GM12864 (cell line): ENCODE measurements at regions not wholly inside any gene's neighbourhood (a gene's known extent, or its start where the extent isn't known, plus 50 kb on each side); places are given as distances from the start of the nearest gene placed in this dataset.

Experiments
- DNase-seq: peaks from one replicate; pipeline ENCODE4 v3.0.0-alpha.2; 2011; ENCODE audit warnings: low read depth
- H3K4me3 ChIP-seq: 2 replicates; pipeline ENCODE4 v1.5.1; 2011; ENCODE audit warnings: mild to moderate bottlenecking, low read depth, low read length, control low read depth
- TF ChIP-seq, protein P1 (sequence below): IDR thresholded peaks from 2 replicates; pipeline ENCODE4 v1.5.1; 2011; ENCODE audit warnings: low read depth, mild to moderate bottlenecking, moderate library complexity, low read length, control low read depth, inconsistent platforms; ENCODE audit errors: missing control alignments

DNA sequence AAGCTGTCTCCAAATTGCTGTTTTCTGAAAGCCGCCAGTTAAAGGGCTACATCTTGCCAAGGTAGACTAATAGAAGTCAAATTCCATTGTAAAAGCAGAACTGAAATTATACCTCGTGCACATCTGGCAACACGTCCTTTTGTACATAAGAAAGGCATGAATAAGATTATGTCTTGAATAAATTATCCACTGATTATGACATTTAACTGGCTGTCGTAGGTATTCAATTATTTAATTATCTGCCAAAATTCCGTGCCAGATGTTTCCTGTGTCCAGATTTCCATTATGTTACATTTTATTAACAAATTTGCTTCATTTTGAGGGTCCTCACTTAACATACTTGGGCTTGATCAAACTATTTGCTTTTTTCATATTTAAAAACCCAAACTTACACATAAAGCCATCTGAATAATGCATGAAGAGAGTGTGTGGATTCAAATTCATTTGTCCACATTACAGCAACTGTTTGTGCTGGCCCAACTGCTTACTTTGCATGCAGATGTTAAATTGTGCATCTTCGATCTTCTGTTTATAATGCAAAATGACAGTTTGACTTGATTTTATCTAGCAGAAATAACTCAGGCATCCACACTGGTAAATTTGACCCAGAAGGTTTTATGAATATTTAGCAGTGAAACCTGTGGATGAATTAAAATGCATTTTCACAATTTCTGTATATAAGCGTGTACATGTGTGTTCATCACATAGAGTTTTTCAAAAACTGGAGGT, 701.5 kb downstream of the ZNF385D start:
- TF ChIP-seq, protein P1, sequence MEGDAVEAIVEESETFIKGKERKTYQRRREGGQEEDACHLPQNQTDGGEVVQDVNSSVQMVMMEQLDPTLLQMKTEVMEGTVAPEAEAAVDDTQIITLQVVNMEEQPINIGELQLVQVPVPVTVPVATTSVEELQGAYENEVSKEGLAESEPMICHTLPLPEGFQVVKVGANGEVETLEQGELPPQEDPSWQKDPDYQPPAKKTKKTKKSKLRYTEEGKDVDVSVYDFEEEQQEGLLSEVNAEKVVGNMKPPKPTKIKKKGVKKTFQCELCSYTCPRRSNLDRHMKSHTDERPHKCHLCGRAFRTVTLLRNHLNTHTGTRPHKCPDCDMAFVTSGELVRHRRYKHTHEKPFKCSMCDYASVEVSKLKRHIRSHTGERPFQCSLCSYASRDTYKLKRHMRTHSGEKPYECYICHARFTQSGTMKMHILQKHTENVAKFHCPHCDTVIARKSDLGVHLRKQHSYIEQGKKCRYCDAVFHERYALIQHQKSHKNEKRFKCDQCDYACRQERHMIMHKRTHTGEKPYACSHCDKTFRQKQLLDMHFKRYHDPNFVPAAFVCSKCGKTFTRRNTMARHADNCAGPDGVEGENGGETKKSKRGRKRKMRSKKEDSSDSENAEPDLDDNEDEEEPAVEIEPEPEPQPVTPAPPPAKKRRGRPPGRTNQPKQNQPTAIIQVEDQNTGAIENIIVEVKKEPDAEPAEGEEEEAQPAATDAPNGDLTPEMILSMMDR, result no peak
- DNase-seq, result no peak
- no peak overlapping the region for H3K4me3 ChIP-seq

DNA sequence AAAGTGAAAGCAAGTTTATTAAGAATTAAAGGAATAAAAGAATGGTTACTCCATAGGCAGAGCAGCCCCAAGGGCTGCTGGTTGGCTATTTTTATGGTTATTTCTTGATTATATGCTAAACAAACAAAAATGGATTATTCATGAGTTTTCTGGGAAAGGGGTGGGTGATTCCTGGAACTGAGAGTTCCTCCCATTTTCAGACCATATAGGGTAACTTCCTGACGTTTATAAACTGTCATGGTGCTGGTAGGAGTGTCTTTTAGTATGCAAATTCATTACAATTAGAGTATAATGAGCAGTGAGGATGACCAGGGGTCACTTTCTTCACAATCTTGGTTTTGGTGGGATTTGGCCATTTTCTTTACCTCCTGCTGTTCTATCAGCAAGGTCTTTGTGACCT, 707.9 kb downstream of the ZNF385D start:
- no peak for DNase-seq
- TF ChIP-seq, protein P1, result no peak
- no peak overlapping the region for H3K4me3 ChIP-seq

DNA sequence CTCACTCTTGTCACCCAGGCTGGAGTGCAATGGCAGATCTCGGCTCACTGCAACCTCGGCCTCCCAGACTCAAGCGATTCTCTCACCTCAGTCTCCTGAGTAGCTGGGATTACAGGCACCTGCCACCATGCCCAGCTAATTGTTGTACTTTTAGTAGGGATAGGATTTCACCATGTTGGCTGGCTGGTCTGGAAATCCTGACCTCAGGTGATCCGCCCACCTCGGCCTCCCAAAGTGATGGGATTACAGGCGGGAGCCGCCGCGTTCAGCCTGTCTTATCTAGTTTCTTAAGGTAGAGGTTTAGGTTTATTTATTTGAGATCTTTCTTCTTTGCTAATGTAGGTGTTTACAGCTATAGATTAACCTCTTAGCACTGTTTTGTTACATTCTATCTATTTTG, 708.8 kb downstream of the ZNF385D start:
- no peak for DNase-seq
- no peak overlapping the region for H3K4me3 ChIP-seq
- TF ChIP-seq, protein P1, result no peak

DNA sequence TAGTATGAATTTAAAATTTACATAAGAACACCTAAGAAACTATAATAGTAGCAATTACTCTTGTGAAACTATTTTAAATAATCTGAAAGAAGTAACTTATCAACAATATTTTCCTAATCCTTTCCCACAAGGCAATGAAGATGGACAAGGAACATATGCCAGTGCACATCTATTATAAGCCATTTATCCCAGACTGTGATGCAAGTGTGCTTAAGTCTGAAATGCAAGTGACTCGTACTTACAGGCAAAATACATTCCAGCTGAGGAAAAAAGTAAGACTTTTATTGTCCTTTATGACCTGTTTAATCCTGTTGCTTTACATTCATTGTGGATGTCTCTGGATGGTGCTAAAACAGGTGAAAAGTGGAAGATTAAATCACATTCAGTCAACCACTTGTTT, 709.4 kb downstream of the ZNF385D start:
- DNase-seq, result no peak
- TF ChIP-seq, protein P1, result no peak

DNA sequence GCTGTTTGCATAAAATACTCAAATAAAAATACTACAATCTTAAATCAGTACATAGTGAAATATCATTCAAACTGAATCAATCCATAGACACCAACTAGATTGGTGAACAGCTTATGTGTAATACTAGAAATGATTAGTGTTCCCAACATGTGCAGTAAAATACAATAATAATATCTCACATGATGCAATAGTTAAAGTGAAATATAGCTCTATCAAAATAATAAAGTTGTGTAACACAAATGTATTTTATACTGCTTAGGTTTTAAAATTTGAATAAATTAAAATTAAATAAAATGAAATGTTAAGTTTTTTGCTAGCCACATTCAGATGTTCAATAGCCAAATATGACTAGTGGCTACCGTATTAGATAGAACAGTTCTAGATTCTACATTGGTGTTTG, 714.1 kb downstream of the ZNF385D start:
- TF ChIP-seq, protein P1, result no peak
- H3K4me3 ChIP-seq, result no peak overlapping the region
- DNase-seq, result no peak

More for the DNA sequence above, 709.4 kb downstream of the ZNF385D start:
- H3K4me3 ChIP-seq, result no peak overlapping the region

DNA sequence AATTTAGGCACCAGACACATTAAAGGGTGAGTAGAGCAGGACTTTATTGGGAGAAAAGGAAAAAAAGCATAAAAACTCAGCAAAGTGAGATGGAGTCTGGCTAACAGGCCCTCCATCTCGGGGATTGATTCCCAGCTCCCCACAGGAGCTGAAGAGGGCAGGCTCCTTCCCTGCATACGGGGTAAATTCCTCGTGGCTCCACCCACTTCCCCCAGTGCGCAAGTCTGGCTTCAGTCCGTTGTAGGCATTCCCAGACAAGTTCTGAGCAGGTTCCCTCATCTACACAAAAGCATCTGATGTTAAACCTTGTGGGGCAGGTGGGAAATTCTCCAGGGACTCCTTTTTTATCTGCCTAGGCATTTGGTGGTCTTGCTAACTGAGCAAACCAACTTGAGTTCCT, 722.6 kb downstream of the ZNF385D start:
- TF ChIP-seq, protein P1, result no peak
- no peak for DNase-seq
- H3K4me3 ChIP-seq, result no peak overlapping the region

DNA sequence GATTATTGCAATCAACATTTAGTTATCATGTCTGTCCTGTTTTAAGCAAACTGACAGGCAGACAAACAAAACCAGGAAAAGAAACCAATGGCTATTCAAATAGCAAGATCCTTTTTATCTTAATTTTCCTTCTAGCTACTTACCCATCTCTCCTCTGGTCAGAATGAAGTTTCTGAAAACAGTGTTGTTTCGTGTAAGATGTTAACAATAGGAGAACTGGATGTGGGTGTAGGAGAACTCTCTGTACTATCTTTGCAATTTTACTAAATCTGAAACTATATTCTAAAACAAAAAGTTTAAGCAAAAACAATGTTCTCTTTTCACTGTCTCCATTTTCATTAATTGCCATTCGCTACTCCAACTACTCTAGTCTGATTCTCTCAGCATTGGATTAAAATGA, 726.4 kb downstream of the ZNF385D start:
- TF ChIP-seq, protein P1, result no peak
- no peak overlapping the region for H3K4me3 ChIP-seq
- no peak for DNase-seq
